Lower leg skin (tissue), 3 donors: ENCODE measurements at regions not wholly inside any gene's neighbourhood (a gene's known extent, or its start where the extent isn't known, plus 50 kb on each side); places are given as distances from the start of the nearest gene placed in this dataset.

Experiments
- CTCF ChIP-seq, 3 donors: fragments of 450-650 bp; IDR thresholded peaks; one replicate each; pipeline ENCODE4 v1.5.1; 2016; ENCODE audit warnings: antibody characterized with exemption in 3 of 3, mild to moderate bottlenecking in 3 of 3, moderate library complexity in 2 of 3
- POLR2A ChIP-seq, 2 donors: fragments of 450-650 bp; IDR thresholded peaks; one replicate each; pipeline ENCODE4 v1.6.1; 2016 to 2017; ENCODE audit warnings: antibody characterized with exemption in 2 of 2, mild to moderate bottlenecking in 1 of 2, moderate library complexity in 1 of 2

GRCh38 chr1:90220496-90220895 lies 225.6 kb downstream of the ZNF326 start:
- TF ChIP-seq CTCF (IDR thresholded peaks at IDR 0.05), result no peak
- TF ChIP-seq POLR2A (IDR thresholded peaks at IDR 0.05), result no peak
